ENCODE measurements at regions not wholly inside any gene's neighbourhood (a gene's known extent, or its start where the extent isn't known, plus 50 kb on each side); places are given as distances from the start of the nearest gene placed in this dataset.
"Not testable (repeated sequence)": the region's sequence is repeated elsewhere in the genome, so short reads cannot be mapped to it uniquely, and the experiment has no call there.

DNA sequence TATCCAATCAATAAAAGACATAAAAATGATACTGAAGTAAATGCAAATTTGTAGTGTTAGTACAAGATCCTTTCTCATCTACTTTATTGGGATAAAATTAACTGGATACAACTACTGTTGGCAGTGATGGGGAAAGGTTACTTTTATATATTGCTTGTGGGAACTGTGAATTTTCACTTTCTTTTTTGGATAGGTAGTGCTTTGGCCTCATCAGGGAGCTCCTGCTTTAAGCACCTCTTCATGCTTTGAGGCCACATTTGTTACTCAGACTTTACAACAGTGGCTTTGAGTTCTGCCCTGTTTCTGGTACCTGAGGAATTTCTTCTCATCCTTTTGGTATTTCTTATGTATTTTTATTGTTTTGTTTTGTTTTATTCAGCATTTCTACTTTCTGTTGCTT is 134.7 kb upstream of the XIST start:
- Histone ChIP-seq H3K4me1 (ENCODE audit: control insufficient read depth, low read depth, low read length) (no peaks in the 10 kb centered on the region), H4K5ac (ENCODE audit: low read length) (no peak overlapping the region), H3K4me2 (ENCODE audit: low read length) (no peak overlapping the region), H3K27ac (ENCODE audit: low read depth, low read length) (no peak overlapping the region), H3K9ac (ENCODE audit: low read length) (no peak overlapping the region), H3K23ac (ENCODE audit: low read length) (no peak overlapping the region), H3K27me3 (ENCODE audit: insufficient read depth, low read length, poor library complexity) (no peaks in the 10 kb centered on the region), H2BK5ac (ENCODE audit: low read length) (no peak overlapping the region), H3K56ac (ENCODE audit: low read length) (no peak overlapping the region), H3K4me3 (ENCODE audit: low read length) (no peak overlapping the region), H3K36me3 (ENCODE audit: control insufficient read depth, insufficient read depth, low read length) (no peaks in the 10 kb centered on the region), H2AK5ac (ENCODE audit: low read length) (no peak overlapping the region), H4K8ac (ENCODE audit: low read depth, low read length) (no peak overlapping the region), H2BK120ac (ENCODE audit: low read depth, low read length) (no peak overlapping the region), H3K4ac (ENCODE audit: low read depth, low read length) (no peak overlapping the region), H2BK15ac (replicated peaks; ENCODE audit: low read depth) (no peak overlapping the region), H3K18ac (ENCODE audit: low read length) (no peak overlapping the region), H3K79me2 (ENCODE audit: control insufficient read depth, insufficient read depth, low read length) (no peaks in the 10 kb centered on the region), H3K79me1 (ENCODE audit: low read length) (no peaks in the 10 kb centered on the region)
- DNase-seq = no peak

DNA sequence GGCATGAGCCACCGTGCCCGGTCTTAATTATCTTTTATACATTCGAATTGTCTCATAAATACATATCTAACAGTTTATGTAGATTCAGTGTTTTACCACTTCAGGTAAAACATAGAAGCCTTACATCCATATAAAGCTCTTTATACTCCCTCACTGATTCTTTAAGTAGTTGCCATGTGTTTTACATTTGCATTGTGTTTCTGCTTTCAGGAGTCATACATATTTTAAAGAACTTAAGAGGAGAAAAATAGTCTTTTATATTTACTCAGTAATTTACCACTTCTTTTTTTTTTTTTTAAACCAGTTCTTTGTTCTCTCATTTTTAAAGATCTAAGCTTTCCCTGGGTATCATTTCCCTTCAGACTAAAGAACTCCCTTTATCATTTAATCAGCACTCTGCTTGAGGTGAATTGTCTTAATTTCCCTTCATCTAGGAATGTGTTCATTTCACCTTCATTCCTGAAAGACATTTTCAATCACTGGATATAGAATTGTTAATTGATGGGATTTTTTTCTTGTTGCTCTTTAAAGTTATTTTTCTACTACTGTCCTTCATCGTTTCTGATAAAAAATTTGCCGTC is 127.1 kb upstream of the XIST start:
- Histone ChIP-seq H4K8ac (ENCODE audit: low read depth, low read length) (no peak overlapping the region), H3K4me2 (ENCODE audit: low read length) (no peak overlapping the region), H3K4me1 (ENCODE audit: control insufficient read depth, low read depth, low read length) (no peaks in the 10 kb centered on the region), H2AK5ac (ENCODE audit: low read length) (no peak overlapping the region), H3K18ac (ENCODE audit: low read length) (no peak overlapping the region), H3K9ac (ENCODE audit: low read length) (no peak overlapping the region), H3K56ac (ENCODE audit: low read length) (no peak overlapping the region), H3K79me1 (ENCODE audit: low read length) (no peaks in the 10 kb centered on the region), H3K4me3 (ENCODE audit: low read length) (no peak overlapping the region), H3K36me3 (ENCODE audit: control insufficient read depth, insufficient read depth, low read length) (no peaks in the 10 kb centered on the region), H4K5ac (ENCODE audit: low read length) (no peak overlapping the region), H3K27ac (ENCODE audit: low read depth, low read length) (no peak overlapping the region), H3K27me3 (ENCODE audit: insufficient read depth, low read length, poor library complexity) (no peaks in the 10 kb centered on the region), H2BK15ac (replicated peaks; ENCODE audit: low read depth) (no peak overlapping the region), H2BK5ac (ENCODE audit: low read length) (no peak overlapping the region), H3K79me2 (ENCODE audit: control insufficient read depth, insufficient read depth, low read length) (no peaks in the 10 kb centered on the region), H3K4ac (ENCODE audit: low read depth, low read length) (no peak overlapping the region), H2BK120ac (ENCODE audit: low read depth, low read length) (no peak overlapping the region), H3K23ac (ENCODE audit: low read length) (no peak overlapping the region)
- no peak for DNase-seq
- no CpG with 5 or more reads among the region's 5 CpGs for WGBS (ENCODE audit: extremely low coverage, insufficient coverage, low lambda C conversion rate)

DNA sequence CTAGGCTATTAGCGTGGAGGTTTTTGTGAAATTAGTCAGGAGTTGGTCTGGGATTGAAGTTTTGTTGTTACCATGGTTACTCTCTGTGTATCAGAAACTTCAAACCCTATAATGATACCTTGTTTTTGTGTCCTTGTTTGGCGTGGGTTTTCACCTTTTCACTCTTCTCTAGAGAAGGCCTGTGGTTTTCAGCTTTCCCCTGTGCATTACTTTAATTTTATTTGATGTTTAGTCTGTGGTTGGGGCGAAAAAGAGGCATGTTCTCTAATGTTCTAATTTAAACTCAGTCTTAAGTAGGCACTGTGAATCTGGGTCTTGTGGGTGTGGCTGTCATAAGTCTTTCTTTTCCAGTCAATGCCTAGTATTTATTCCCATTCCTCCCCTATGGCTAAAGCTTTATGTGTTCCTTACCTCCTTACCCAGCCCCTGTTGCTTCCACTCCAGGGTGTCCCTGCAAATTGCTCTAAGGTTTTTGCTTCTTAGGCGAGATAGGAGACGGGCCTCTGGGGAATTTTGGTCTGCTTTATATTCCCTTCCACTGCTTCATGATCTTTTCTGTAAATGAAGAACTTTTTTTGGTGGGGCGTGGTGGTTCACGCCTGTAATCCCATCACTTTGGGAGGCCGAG is 125.1 kb upstream of the XIST start:
- no peak overlapping the region for H3K27ac ChIP-seq (ENCODE audit: low read depth, low read length)
- no peak overlapping the region for H3K4ac ChIP-seq (ENCODE audit: low read depth, low read length)
- no peak overlapping the region for H2BK120ac ChIP-seq (ENCODE audit: low read depth, low read length)
- no peak overlapping the region for H3K4me2 ChIP-seq (ENCODE audit: low read length)
- no peak overlapping the region for H3K18ac ChIP-seq (ENCODE audit: low read length)
- H3K27me3 ChIP-seq (ENCODE audit: insufficient read depth, low read length, poor library complexity) = no peaks in the 10 kb centered on the region
- no peak overlapping the region for H3K9ac ChIP-seq (ENCODE audit: low read length)
- no peaks in the 10 kb centered on the region for H3K36me3 ChIP-seq (ENCODE audit: control insufficient read depth, insufficient read depth, low read length)
- no peaks in the 10 kb centered on the region for H3K79me1 ChIP-seq (ENCODE audit: low read length)
- H3K4me3 ChIP-seq (ENCODE audit: low read length) = no peak overlapping the region
- no peak overlapping the region for H2BK15ac ChIP-seq (replicated peaks; ENCODE audit: low read depth)
- H3K56ac ChIP-seq (ENCODE audit: low read length) = no peak overlapping the region
- no peak overlapping the region for H2AK5ac ChIP-seq (ENCODE audit: low read length)
- H3K79me2 ChIP-seq (ENCODE audit: control insufficient read depth, insufficient read depth, low read length) = no peaks in the 10 kb centered on the region
- no peak overlapping the region for H2BK5ac ChIP-seq (ENCODE audit: low read length)
- WGBS (ENCODE audit: extremely low coverage, insufficient coverage, low lambda C conversion rate) = no CpG with 5 or more reads among the region's 8 CpGs
- no peak overlapping the region for H4K8ac ChIP-seq (ENCODE audit: low read depth, low read length)
- no peak overlapping the region for H3K23ac ChIP-seq (ENCODE audit: low read length)
- DNase-seq = peak; percentile 19
- no peaks in the 10 kb centered on the region for H3K4me1 ChIP-seq (ENCODE audit: control insufficient read depth, low read depth, low read length)
- no peak overlapping the region for H4K5ac ChIP-seq (ENCODE audit: low read length)

DNA sequence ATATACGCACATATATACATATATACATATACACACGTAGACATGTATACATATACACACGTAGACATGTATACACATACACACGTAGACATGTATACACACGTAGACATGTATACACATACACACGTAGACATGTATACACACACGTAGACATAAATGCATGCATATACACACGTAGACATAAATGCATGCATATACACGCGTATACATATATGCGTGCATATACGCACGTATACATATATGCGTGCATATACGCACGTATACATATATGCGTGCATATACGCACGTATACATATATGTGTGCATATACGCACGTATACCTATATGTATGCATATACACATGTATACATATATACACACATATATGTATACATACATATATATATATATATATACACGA is 114.9 kb upstream of the XIST start:
- no CpG with 5 or more reads among the region's 22 CpGs for WGBS (ENCODE audit: extremely low coverage, insufficient coverage, low lambda C conversion rate)
- not testable (repeated sequence) for H2BK15ac ChIP-seq (replicated peaks; ENCODE audit: low read depth)

DNA sequence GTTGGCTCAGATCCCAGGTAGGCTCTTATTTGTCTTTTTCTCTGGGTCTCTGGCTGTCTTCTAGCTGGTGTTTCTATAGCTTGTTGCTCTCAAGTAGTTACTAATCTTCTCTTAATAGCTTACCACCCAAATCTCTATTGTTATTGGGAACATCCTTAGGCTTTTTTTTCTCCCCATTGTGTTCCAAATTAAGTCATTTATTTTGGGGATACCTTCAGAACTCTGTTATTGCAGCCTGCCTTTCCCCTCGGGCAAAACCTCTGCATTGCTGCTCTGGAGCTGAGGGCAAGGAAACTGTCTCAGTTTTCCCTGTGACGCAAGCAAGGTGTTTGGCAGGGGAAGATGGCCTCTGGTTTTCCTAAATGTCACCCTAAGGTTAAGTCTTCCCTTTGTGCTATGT is 113.3 kb upstream of the XIST start:
- H2BK15ac ChIP-seq (replicated peaks; ENCODE audit: low read depth) = no peak overlapping the region
- no peak overlapping the region for H4K5ac ChIP-seq (ENCODE audit: low read length)
- H4K8ac ChIP-seq (ENCODE audit: low read depth, low read length) = no peak overlapping the region
- no peak overlapping the region for H3K56ac ChIP-seq (ENCODE audit: low read length)
- no peak overlapping the region for H3K23ac ChIP-seq (ENCODE audit: low read length)
- no peaks in the 10 kb centered on the region for H3K27me3 ChIP-seq (ENCODE audit: insufficient read depth, low read length, poor library complexity)
- no CpG with 5 or more reads among the region's 2 CpGs for WGBS (ENCODE audit: extremely low coverage, insufficient coverage, low lambda C conversion rate)
- H3K4me2 ChIP-seq (ENCODE audit: low read length) = no peak overlapping the region
- no peaks in the 10 kb centered on the region for H3K79me1 ChIP-seq (ENCODE audit: low read length)
- no peak overlapping the region for H3K4ac ChIP-seq (ENCODE audit: low read depth, low read length)
- H3K79me2 ChIP-seq (ENCODE audit: control insufficient read depth, insufficient read depth, low read length) = peaks cover 13% of the 10 kb centered on the region
- H2BK5ac ChIP-seq (ENCODE audit: low read length) = no peak overlapping the region
- no peak overlapping the region for H3K27ac ChIP-seq (ENCODE audit: low read depth, low read length)
- no peak overlapping the region for H2BK120ac ChIP-seq (ENCODE audit: low read depth, low read length)
- H3K36me3 ChIP-seq (ENCODE audit: control insufficient read depth, insufficient read depth, low read length) = no peaks in the 10 kb centered on the region
- H2AK5ac ChIP-seq (ENCODE audit: low read length) = no peak overlapping the region
- no peak overlapping the region for H3K18ac ChIP-seq (ENCODE audit: low read length)
- peak; percentile 34 for DNase-seq
- no peaks in the 10 kb centered on the region for H3K4me1 ChIP-seq (ENCODE audit: control insufficient read depth, low read depth, low read length)
- no peak overlapping the region for H3K4me3 ChIP-seq (ENCODE audit: low read length)
- H3K9ac ChIP-seq (ENCODE audit: low read length) = no peak overlapping the region

More for the DNA sequence above, 114.9 kb upstream of the XIST start:
- H3K4me2 ChIP-seq (ENCODE audit: low read length); H3K4ac ChIP-seq (ENCODE audit: low read depth, low read length); H2BK5ac ChIP-seq (ENCODE audit: low read length); H3K79me1 ChIP-seq (ENCODE audit: low read length); H2BK120ac ChIP-seq (ENCODE audit: low read depth, low read length); H3K23ac ChIP-seq (ENCODE audit: low read length); H3K18ac ChIP-seq (ENCODE audit: low read length); H4K8ac ChIP-seq (ENCODE audit: low read depth, low read length); H3K9ac ChIP-seq (ENCODE audit: low read length); H3K56ac ChIP-seq (ENCODE audit: low read length); H3K36me3 ChIP-seq (ENCODE audit: control insufficient read depth, insufficient read depth, low read length); H3K27me3 ChIP-seq (ENCODE audit: insufficient read depth, low read length, poor library complexity); H3K27ac ChIP-seq (ENCODE audit: low read depth, low read length); H4K5ac ChIP-seq (ENCODE audit: low read length); H2AK5ac ChIP-seq (ENCODE audit: low read length); DNase-seq; H3K4me1 ChIP-seq (ENCODE audit: control insufficient read depth, low read depth, low read length); H3K4me3 ChIP-seq (ENCODE audit: low read length): not testable (repeated sequence)
- peaks cover 11% of the 10 kb centered on the region for H3K79me2 ChIP-seq (ENCODE audit: control insufficient read depth, insufficient read depth, low read length)

DNA sequence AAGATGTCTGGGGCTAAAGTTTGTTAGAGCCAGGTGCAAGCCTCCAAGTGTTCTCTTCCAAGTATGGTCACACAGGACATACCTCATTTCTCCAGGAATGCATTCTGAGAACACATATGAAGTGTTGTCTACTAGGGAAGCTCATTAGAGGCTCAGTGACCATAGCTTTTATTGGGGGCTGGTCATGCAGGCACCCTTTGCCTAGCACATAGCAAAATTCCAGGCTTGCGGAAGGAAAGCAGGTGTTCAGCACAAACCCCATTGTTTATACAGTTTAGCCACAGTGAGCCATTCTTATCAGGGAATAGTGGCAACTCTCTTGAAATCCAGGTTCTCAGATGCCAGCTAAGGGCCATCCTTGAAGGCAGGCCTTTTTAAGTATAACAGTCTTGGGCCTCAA is 112.1 kb upstream of the XIST start:
- no peak overlapping the region for H3K27ac ChIP-seq (ENCODE audit: low read depth, low read length)
- no peak overlapping the region for H3K4ac ChIP-seq (ENCODE audit: low read depth, low read length)
- no peak overlapping the region for H3K23ac ChIP-seq (ENCODE audit: low read length)
- H3K4me1 ChIP-seq (ENCODE audit: control insufficient read depth, low read depth, low read length) = no peaks in the 10 kb centered on the region
- peaks cover 17% of the 10 kb centered on the region for H3K79me2 ChIP-seq (ENCODE audit: control insufficient read depth, insufficient read depth, low read length)
- no peak overlapping the region for H2BK120ac ChIP-seq (ENCODE audit: low read depth, low read length)
- no peak overlapping the region for H3K4me3 ChIP-seq (ENCODE audit: low read length)
- WGBS (ENCODE audit: extremely low coverage, insufficient coverage, low lambda C conversion rate) = no CpG with 5 or more reads among the region's 1 CpG
- H4K5ac ChIP-seq (ENCODE audit: low read length) = no peak overlapping the region
- no peak overlapping the region for H2BK15ac ChIP-seq (replicated peaks; ENCODE audit: low read depth)
- no peak overlapping the region for H3K4me2 ChIP-seq (ENCODE audit: low read length)
- H3K18ac ChIP-seq (ENCODE audit: low read length) = no peak overlapping the region
- H2AK5ac ChIP-seq (ENCODE audit: low read length) = no peak overlapping the region
- no peak for DNase-seq
- H3K36me3 ChIP-seq (ENCODE audit: control insufficient read depth, insufficient read depth, low read length) = no peaks in the 10 kb centered on the region
- H3K9ac ChIP-seq (ENCODE audit: low read length) = no peak overlapping the region
- no peaks in the 10 kb centered on the region for H3K27me3 ChIP-seq (ENCODE audit: insufficient read depth, low read length, poor library complexity)
- no peak overlapping the region for H4K8ac ChIP-seq (ENCODE audit: low read depth, low read length)
- no peak overlapping the region for H2BK5ac ChIP-seq (ENCODE audit: low read length)
- no peaks in the 10 kb centered on the region for H3K79me1 ChIP-seq (ENCODE audit: low read length)
- H3K56ac ChIP-seq (ENCODE audit: low read length) = no peak overlapping the region

All from mesendoderm (in vitro differentiated cells).